ENCODE measurements at regions not wholly inside any gene's neighbourhood (a gene's known extent, or its start where the extent isn't known, plus 50 kb on each side); places are given as distances from the start of the nearest gene placed in this dataset.

DNA sequence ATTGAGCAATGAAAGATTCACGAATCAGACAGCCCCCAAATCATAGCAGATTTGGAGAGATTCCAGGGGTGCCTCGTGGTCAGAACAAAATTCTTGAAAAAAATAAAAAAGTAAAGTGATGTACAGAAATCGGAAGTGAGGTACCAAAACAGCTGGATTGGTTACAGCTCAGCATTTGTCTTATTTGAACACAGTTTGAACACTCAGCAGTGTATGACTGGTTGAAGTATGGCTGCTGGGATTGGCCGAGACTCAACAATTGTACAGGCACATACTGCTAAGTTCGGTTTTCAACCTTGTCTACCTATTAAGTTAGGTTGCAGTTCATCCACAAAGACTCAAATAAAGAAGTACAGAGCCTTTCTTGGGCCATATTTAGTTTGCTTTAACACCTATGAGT lies 865.4 kb upstream of the TMEM132C start:
- TF ChIP-seq, protein P1, sequence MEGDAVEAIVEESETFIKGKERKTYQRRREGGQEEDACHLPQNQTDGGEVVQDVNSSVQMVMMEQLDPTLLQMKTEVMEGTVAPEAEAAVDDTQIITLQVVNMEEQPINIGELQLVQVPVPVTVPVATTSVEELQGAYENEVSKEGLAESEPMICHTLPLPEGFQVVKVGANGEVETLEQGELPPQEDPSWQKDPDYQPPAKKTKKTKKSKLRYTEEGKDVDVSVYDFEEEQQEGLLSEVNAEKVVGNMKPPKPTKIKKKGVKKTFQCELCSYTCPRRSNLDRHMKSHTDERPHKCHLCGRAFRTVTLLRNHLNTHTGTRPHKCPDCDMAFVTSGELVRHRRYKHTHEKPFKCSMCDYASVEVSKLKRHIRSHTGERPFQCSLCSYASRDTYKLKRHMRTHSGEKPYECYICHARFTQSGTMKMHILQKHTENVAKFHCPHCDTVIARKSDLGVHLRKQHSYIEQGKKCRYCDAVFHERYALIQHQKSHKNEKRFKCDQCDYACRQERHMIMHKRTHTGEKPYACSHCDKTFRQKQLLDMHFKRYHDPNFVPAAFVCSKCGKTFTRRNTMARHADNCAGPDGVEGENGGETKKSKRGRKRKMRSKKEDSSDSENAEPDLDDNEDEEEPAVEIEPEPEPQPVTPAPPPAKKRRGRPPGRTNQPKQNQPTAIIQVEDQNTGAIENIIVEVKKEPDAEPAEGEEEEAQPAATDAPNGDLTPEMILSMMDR (conservative IDR thresholded peaks at IDR 0.05), result no peak
- H3K27ac ChIP-seq, result no peak overlapping the region

DNA sequence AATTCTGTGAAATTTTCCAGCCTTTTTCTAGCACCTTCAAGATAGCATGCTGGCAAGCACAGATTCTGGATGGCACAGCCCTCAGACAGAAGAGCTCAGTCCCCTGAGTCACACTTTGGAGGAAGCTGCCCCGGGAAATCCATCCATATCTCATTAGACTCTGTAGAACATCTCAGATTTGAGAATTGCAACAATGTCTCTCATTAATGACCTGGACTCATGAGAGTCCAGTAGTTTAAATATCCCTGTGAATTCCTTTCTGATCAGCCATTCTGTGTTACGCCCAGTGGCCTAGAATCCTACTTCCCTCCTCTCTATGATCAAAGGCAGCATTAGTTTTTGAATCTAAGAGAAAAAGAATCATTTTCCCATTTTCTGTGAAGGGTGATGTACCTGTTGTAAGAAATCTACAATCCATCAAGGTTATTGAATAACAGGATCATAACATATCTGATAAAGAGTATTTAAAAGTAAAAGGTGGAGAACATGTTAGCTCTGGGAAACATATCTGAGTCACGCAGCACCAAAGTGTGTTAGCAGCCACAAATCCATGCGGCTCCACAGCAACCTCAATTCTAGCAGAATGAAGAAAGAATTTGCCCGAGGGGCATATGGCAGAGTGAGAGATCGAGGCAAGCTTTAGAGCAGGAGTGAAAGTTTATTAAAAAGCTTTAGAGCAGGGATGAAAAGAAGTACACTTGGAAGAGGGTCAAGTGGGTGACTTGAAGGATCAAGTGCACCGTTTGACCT lies 855.6 kb upstream of the TMEM132C start:
- no peak overlapping the region for H3K27ac ChIP-seq
- TF ChIP-seq, protein P1 (conservative IDR thresholded peaks at IDR 0.05), result no peak

DNA sequence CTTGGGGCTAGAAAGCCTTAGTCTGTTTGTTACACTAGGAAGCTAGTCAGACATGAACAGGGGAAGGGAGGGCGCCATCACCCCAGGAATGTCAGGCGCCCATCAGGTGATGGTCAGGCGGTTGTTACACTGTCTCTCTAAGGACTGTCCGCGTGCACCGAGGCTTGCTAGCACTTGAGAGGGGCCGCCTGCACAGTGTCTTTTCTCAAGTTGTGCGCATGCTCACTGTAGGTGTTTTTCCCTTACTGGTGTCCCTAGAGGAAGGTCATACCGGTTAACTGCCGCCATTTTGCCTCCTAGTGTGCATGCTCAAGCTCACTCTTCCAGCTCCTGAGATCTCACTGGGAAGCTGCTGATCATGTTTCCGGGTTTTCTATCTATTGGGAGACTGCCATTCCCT lies 855.0 kb upstream of the TMEM132C start:
- TF ChIP-seq, protein P1 (conservative IDR thresholded peaks at IDR 0.05), result no peak
- no peak overlapping the region for H3K27ac ChIP-seq

DNA sequence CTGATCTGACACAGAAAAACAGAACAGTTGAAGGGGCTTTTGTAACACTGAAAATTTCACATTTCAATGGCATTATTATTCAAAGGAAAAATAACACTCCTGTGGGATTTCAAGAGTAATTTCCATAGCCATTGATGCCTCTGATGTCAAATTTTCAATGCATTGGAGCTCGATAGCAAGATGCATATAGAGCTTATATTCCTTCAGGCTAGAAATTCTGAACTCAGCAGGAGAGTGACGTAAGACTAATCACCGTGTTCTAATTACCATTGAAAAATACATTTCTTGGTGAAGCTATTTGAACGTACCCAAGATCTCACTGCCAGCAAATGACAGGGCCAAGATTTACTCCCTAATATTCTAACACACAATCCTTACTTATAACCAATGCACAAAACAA lies 854.1 kb upstream of the TMEM132C start:
- no peak overlapping the region for H3K27ac ChIP-seq
- TF ChIP-seq, protein P1 (conservative IDR thresholded peaks at IDR 0.05), result no peak

DNA sequence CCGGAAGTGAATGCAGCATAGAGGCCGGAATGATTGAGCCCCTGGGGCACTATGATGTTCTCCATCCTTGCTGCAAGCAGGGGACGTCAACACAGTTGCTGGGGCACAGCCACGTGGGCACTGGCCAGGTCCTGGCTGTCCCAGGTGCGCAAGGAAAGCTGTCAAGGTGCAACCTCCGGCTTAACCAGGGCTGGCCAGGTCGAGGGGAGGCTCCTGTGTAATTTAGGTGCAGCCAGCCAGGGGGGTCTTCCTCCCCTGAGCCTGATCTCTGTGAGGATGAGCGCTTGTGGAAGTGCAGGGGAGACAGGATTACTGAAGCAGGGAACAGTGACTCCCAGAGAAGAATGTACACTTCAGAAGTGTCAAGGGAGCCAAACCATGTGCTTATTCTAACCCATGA lies 852.8 kb upstream of the TMEM132C start:
- H3K27ac ChIP-seq, result no peak overlapping the region
- TF ChIP-seq, protein P1 (conservative IDR thresholded peaks at IDR 0.05), result no peak

DNA sequence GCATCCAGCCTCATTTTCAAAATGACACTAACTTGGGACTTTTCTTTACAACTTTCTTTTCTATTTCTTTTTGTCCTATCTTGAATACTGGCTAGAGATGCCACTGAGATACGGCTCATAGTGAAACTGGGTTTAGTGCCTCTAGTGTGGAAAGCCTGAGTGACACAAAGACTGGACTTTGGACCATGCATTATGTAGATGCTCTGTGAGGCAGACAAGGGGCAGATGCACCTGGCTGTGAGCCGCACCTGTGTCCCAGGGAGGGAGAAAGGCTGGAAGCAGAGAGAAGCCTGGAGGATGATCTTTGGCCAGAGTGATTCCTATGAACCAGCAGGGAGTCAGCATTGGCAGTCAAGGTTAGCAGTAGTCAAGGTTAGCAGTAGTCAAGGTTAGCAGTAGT lies 852.3 kb upstream of the TMEM132C start:
- TF ChIP-seq, protein P1 (conservative IDR thresholded peaks at IDR 0.05), result no peak
- no peak overlapping the region for H3K27ac ChIP-seq

DNA sequence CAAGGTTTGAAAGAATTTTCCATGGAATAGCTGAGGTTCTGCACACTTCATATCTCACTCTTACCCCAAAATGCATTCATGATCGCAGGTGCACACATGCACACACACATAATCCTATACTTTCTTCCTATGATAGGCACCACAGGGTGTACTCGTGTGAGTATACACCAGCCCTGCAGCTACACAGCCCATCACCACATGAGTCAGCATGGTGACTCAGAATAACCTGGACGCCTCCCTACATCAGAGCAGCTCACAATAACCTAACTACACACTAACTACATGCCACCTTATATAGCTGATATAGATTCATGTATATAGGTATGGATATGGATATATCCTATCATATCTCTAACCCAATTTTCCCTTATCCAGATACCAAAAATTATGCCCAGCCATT lies 850.2 kb upstream of the TMEM132C start:
- H3K27ac ChIP-seq, result no peak overlapping the region

More for the DNA sequence above, 850.2 kb upstream of the TMEM132C start:
- TF ChIP-seq, protein P1 (conservative IDR thresholded peaks at IDR 0.05), result no peak

All from VCaP (cell line).